NCI-H1436 (cell line): ENCODE measurements at regions not wholly inside any gene's neighbourhood (a gene's known extent, or its start where the extent isn't known, plus 50 kb on each side); places are given as distances from the start of the nearest gene placed in this dataset.

Experiments used
- DNase-seq: peaks from one replicate; lab custom pipeline; 2025; lab: John Stamatoyannopoulos, UW

- DNase-seq, result no peak
These were observed 61.7 kb downstream of the KCNJ2 start for GRCh38 chr17:70230850-70231640.

- no peak for DNase-seq
These were observed 63.1 kb downstream of the KCNJ2 start for GRCh38 chr17:70232466-70232865.

- DNase-seq, result no peak
These were observed 65.9 kb downstream of the KCNJ2 start for GRCh38 chr17:70235252-70235651.

GRCh38 chr17:70238228-70238627 is 68.9 kb downstream of the KCNJ2 start:
- DNase-seq, result no peak

GRCh38 chr17:70238646-70239045 is 69.3 kb downstream of the KCNJ2 start:
- no peak for DNase-seq

- no peak for DNase-seq
These were observed 70.1 kb downstream of the KCNJ2 start for GRCh38 chr17:70239391-70239826.

GRCh38 chr17:70241071-70241470 is 71.7 kb downstream of the KCNJ2 start:
- no peak for DNase-seq

- DNase-seq, result no peak
These were observed 73.6 kb downstream of the KCNJ2 start for GRCh38 chr17:70242781-70243437.

GRCh38 chr17:70251706-70252105 is 82.4 kb downstream of the KCNJ2 start:
- no peak for DNase-seq

GRCh38 chr17:70254735-70255460 is 85.6 kb downstream of the KCNJ2 start:
- no peak for DNase-seq

GRCh38 chr17:70256751-70257150 is 87.4 kb downstream of the KCNJ2 start:
- DNase-seq, result no peak

GRCh38 chr17:70258465-70258864 is 89.1 kb downstream of the KCNJ2 start:
- no peak for DNase-seq

GRCh38 chr17:70259400-70259799 is 90.1 kb downstream of the KCNJ2 start:
- DNase-seq, result no peak

- DNase-seq, result no peak
These were observed 91.8 kb downstream of the KCNJ2 start for GRCh38 chr17:70261170-70261569.

GRCh38 chr17:70265471-70265870 is 96.1 kb downstream of the KCNJ2 start:
- DNase-seq, result no peak

- DNase-seq, result no peak
These were observed 97.1 kb downstream of the KCNJ2 start for GRCh38 chr17:70266394-70266793.

- DNase-seq, result no peak
These were observed 99.1 kb downstream of the KCNJ2 start for GRCh38 chr17:70268383-70268782.

GRCh38 chr17:70270554-70270953 is 101.2 kb downstream of the KCNJ2 start:
- no peak for DNase-seq

GRCh38 chr17:70271200-70271599 is 101.9 kb downstream of the KCNJ2 start:
- DNase-seq, result no peak

GRCh38 chr17:70271672-70272071 is 102.3 kb downstream of the KCNJ2 start:
- DNase-seq, result no peak

GRCh38 chr17:70274255-70274654 is 104.9 kb downstream of the KCNJ2 start:
- DNase-seq, result no peak

- no peak for DNase-seq
These were observed 107.6 kb downstream of the KCNJ2 start for GRCh38 chr17:70276906-70277305.
